GM12878 (cell line): ENCODE measurements at regions not wholly inside any gene's neighbourhood (a gene's known extent, or its start where the extent isn't known, plus 50 kb on each side); places are given as distances from the start of the nearest gene placed in this dataset.

Source experiments
- BACH1 ChIP-seq: fragments of 450-650 bp; IDR thresholded peaks from 2 replicates; pipeline ENCODE4 v1.6.1; 2017; ENCODE audit warnings: mild to moderate bottlenecking, borderline replicate concordance
- EZH2 ChIP-seq: IDR thresholded peaks from 2 replicates; pipeline ENCODE4 v1.6.1; 2012; ENCODE audit warnings: low read depth, mild to moderate bottlenecking, control low read depth, inconsistent platforms, low read length, borderline replicate concordance; ENCODE audit not compliant: control insufficient read depth
- MTA3 ChIP-seq: IDR thresholded peaks from 2 replicates; pipeline ENCODE4 v1.6.1; 2012; ENCODE audit warnings: low read length, inconsistent platforms, borderline replicate concordance
- POLR2AphosphoS5 ChIP-seq: IDR thresholded peaks from 2 replicates; pipeline ENCODE4 v1.6.1; 2011; ENCODE audit warnings: mild to moderate bottlenecking, low read length, inconsistent platforms
- SP1 ChIP-seq: IDR thresholded peaks from one replicate; pipeline ENCODE4 v1.6.1; 2011; ENCODE audit warnings: low read depth, low read length
- ZNF274 ChIP-seq: IDR thresholded peaks from one replicate; pipeline ENCODE4 v1.8.0; 2011; ENCODE audit not compliant: insufficient read length, insufficient read depth
- TF ChIP-seq, protein P1 (sequence below), 3 experiments: IDR thresholded peaks in 2 of 3; conservative IDR thresholded peaks in 1 of 3; 2 replicates each; pipeline ENCODE4 v1.5.1; 2011; ENCODE audit warnings: low read depth in 3 of 3, low read length in 3 of 3, mild to moderate bottlenecking in 3 of 3, control low read depth in 2 of 3, moderate library complexity in 2 of 3, inconsistent platforms in 1 of 3, mixed read lengths in 1 of 3; ENCODE audit not compliant: control insufficient read depth in 2 of 3, insufficient read depth in 1 of 3; ENCODE audit errors: extremely low read depth in 1 of 3

DNA sequence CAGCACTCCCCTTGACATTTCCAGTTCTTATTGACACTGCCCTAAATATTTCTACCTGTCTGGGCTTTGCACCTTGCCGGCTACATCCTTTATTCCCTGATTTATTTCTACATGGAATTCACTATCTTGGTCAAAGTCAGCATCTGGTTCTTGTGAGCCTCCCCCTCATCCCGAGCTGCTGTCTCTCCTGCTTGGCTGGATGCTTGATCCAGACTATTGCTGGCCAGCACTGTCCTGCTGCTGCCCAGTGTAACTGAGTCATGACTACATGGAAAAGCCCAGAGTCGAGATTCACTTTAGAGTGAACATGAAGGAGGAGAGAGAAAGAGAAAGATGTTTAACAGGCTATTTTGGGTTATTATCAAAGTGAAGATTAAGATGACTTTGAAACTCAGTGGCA is 142.2 kb downstream of the OPN5 start:
- TF ChIP-seq SP1 (no peak), ZNF274 (no peak), POLR2AphosphoS5 (no peak), BACH1 (no peak), MTA3 (no peak), EZH2 (no peak)
- TF ChIP-seq, protein P1, sequence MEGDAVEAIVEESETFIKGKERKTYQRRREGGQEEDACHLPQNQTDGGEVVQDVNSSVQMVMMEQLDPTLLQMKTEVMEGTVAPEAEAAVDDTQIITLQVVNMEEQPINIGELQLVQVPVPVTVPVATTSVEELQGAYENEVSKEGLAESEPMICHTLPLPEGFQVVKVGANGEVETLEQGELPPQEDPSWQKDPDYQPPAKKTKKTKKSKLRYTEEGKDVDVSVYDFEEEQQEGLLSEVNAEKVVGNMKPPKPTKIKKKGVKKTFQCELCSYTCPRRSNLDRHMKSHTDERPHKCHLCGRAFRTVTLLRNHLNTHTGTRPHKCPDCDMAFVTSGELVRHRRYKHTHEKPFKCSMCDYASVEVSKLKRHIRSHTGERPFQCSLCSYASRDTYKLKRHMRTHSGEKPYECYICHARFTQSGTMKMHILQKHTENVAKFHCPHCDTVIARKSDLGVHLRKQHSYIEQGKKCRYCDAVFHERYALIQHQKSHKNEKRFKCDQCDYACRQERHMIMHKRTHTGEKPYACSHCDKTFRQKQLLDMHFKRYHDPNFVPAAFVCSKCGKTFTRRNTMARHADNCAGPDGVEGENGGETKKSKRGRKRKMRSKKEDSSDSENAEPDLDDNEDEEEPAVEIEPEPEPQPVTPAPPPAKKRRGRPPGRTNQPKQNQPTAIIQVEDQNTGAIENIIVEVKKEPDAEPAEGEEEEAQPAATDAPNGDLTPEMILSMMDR (IDR thresholded peaks at IDR 0.05 in 2 of 3, conservative IDR thresholded peaks at IDR 0.05 in 1 of 3; ENCODE audit: control insufficient read depth in 2 of 3, extremely low read depth in 1 of 3, insufficient read depth in 1 of 3, low read depth in 3 of 3, low read length in 3 of 3) = no peak
